SKM-1 (cell line): ENCODE measurements at regions not wholly inside any gene's neighbourhood (a gene's known extent, or its start where the extent isn't known, plus 50 kb on each side); places are given as distances from the start of the nearest gene placed in this dataset.

Experiments
- DNase-seq: peaks from one replicate; lab custom pipeline; 2025; ENCODE audit not compliant: unreplicated experiment; lab: John Stamatoyannopoulos, UW

DNA sequence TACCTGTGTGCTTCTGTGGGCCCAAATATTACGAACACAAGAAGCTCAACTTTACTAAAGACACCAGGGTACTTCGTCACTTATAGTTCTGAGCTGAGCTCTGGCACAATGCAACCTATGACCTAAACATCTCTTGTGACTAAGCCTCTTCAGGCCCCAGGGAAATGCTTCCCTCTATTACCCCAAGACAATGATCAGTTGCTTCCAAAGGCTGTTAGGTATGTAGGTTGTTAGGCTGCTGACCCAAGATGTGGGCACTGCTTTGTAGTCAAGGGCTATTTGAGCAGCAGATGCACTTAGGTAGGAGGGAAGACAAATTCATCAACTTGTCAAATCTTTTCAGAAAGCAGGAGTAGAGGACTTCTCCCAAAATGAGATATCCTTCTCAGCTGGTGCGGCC, 640.1 kb downstream of the EPHA4 start:
- no peak for DNase-seq

DNA sequence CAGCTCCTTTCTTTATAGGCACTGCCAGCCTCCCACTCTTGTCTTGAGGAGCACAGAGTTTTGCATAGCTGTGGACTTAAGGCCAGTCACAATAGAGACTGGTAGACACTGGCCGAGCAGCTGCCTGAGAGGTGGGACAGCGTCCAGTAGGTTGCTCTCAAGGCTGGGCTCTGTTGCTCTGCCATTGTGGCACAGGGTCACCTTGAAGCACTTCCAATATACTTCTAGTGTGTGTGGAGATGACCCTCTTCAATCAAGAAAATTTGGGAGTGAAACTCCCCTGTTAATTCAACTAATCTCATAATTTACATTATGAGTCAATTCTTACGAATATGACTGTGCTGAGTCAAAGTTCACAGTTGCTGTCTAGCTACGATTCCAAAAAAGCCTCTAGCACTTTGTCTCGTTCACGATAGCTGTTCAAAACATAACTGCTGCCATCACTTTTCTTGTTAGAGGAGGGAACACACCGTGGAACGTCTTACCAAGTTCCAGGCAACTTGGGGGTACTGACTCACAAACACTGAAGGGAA, 636.2 kb downstream of the EPHA4 start:
- no peak for DNase-seq

DNA sequence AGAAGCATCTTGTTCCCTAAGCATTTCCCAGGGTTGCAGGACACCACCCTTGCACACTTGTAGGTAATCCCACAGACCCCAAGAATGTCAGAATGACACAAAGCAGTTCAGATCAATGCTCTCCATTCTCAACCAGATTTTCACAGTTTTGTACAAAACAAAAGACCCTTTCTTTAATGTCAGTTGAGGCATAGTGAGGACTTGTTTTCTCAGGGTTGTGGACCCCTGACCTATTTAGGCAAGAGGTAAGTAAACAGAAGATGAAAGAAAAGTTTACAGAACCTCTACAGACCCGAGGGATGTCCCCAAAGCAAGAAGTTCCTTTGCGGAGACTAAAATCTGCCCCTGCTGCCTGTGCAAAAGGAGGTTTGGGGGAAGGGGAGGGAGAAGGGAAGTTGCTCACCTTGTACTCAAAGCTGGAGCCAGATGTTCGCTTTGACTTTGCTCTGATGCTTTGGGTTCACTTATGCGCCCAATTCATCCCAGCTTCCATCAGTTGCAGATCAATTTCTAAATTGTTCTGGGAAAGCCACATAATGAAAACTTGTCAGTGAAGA, 635.4 kb downstream of the EPHA4 start:
- no peak for DNase-seq

DNA sequence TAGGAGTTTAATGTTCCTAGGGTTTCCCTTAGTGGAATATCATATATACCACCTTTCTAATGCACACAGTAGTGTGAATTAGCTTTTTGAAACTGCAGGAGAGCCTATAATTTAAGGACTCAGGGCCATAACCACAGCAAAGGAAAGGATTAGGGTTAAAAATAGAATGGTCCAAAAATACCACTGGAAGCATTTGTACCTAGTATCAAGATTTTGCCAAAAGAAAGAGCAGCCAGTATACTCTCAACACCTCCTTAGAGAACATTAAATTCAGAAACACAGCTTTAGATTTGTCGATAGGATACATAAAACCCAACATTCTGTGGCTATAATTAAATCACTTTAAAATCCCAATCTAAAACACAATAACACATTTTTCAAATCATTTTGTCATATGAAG, 634.9 kb downstream of the EPHA4 start:
- DNase-seq = no peak

DNA sequence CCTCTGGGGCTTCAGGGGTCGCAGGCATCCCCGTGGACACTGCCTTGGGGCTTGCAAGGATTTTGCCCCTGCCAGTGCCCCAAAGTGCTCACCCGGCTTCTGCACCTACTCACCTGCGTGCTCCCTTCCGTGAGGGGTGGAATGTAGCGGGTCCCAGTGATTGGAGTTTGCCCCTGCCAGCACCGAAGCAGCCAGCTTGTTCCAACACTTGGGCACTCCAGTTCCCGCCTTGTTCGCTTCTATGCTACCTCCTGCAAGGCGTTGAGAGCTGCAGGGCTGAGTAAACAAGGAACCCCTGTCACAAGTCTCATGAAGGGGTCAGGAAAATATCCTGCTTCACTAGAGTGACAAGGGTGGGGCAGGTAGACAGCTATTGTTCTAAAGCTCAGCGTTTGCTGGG, 631.5 kb downstream of the EPHA4 start:
- DNase-seq = no peak

DNA sequence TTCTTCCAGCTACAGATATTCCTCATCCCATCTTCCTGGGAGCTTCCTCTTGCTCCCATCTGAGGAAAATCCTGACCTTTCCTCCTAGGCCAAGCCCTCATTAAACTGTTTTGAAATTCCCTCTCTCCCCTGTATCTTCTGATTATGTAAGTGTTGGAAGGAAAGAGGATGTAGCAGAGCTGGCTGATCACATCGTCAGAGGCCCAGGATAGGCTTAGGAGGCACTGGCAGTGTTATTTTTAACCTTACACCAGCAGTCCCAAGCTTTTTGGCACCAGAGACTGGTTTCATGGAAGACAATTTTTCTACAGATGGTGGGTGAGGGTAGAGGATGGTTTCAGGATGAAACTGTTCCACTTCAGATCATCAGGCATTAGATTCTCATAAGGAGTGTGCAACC, 630.4 kb downstream of the EPHA4 start:
- no peak for DNase-seq

DNA sequence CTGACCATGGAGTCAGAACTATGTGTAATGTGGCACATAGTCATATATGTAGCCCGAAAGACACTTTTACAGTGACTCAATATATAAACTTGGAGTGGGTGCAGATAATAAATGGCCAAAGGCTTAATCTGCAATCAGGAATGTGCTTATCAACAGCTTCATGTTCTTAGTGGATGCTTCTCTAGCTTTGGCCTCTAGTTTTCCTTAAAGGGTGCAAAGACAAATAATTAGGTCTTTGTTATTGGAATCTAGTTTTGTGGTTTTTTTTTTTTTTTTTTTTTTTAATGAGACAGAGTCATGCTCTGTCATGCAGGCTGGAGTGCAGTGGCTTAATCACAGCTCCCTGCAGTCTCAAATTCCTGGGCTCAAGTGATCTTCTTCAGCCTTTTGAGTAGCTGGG, 625.6 kb downstream of the EPHA4 start:
- DNase-seq = no peak

DNA sequence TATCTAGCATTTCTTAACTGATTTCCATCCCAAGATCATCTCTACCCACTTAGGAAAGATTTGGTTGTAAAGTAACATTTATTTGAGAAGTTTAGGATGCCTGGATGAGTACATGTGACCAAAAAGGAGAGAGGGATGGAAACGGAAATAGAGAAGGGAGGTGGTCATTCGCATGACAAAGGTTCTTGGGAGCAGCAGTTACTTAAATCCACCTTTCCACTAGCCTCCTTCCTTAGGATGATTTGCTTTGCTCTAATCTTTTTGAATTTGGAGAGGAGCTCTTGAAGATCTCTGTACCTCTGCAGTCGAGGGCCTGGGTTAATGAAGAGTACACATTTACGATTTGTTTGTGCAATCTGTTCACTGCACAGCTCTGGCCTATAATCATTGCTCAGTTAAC, 623.5 kb downstream of the EPHA4 start:
- no peak for DNase-seq

DNA sequence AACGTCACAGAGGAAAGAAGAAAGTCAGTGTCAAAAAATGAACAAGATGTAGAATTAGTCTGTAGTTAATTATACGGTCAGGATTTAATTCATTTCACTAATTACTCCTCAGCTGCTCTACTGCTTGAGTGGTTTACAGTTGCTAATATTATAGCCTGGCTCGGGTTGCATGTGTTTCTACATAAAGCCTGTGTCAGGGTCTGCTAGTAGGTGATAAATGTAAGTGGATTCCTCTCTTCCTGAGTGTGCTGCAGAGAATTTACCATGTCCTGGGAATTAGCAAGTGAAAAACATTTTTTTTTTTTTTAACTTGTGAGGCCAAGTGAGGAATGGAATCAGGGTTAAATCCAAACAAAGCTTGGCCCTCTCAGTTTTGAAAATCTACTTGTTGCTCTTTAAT, 622.6 kb downstream of the EPHA4 start:
- no peak for DNase-seq

DNA sequence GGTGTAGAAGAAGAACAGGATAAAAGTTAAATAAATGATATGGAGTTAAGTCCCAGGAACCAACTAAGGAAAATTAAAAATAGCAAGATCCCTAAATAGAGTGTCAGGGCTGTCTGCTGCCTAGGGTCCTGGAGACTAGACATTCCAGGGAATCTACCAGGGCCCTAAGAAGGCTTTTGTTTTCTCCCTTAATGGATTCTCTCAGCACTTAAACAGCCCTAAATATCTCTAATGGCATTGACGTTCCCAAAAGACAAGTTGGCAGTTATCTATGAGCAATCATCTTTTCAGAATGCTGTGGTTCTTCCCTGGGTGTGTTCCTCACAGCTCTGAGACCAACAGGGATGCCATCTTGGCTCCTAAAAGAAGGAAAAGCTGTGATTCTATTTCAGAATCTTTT, 616.3 kb downstream of the EPHA4 start:
- DNase-seq = no peak

DNA sequence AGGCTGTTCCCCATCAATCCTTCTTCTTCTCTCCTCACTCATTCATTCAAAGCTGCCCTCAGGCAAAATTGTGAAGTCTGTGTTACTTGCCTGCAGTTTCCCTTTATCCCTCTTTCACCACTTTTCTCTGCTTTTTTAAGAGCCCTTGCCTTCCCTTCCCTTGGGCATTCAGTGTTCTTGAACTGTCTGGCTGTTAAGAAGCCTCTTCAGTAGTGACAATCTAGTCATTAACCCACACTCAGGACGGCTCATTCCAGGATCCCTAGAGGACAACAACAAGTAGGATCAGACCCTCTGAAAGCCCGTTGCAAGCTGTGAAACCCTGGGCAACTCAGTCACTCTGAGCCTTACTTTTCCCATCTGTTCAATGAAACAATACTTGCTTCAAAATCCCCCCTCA, 615.7 kb downstream of the EPHA4 start:
- no peak for DNase-seq

DNA sequence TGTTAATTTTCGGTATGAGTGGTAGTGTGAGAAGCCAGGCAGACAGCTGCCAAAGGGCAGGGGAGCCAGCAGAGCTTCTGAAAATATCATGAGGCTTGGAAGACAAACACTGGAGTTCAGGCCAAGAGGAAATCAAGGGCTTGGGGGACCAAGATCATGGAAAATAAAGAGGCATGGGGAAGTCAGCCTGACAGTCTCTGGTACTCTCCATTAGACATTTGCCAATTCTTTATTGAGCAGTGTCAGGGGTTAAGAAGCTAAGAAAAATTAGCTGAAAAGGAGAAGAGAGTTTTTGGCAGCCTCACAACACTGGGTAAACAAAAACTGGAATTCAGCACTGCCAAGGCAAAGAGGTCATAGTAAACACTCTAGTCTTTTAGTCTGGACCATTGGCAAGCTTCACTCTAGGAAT, 612.7 kb downstream of the EPHA4 start:
- no peak for DNase-seq

DNA sequence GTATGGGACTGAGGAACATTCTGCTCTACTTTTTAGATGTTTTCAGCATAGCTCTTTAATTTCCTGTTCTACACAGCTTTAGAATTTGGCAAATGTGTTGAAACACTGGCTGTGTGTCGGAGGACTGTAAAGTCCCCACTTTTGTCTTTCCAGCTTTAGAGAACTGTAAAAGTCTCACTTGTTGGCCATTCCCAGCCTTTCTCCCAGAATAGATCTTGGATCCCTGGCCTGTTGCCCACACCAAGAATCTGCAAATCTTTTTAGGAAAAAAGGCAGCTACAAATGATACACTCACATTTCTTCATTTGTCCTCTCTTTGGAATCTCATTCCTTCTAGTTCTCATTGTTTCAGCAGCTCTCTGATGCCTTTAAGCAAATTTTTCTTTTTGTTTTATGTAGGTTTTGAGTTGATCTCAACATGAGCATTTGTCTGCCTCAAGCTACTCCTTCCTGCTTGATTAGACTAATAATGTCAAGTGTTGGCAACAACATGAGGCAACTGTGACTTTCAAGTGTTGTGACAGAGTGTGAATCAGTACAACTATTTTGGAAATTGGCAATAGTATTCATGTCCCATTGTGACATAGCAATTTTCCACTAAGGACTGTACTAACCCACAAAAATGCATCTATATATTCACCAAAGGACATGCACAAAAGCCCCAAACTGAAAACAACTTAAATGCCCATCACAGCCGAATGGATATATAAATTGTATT, 610.8 kb downstream of the EPHA4 start:
- no peak for DNase-seq

DNA sequence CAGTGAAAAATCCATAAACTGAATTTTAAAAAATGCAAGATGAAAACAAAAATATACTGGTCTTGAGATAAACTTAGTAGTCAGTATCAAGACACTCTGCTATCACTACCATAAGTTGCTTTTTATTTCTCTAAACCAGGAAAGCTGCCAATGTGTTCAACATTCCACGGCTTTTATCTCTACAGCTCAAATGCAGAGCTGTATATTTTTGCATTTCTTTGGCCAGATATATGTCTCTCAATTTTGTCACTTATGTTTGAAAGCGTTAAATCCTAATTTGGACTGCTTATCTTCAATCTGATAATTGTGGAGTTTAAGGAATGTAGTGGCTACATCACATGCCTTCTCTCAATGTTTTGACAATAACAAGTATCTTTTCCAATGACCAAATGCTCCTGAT, 609.5 kb downstream of the EPHA4 start:
- DNase-seq = no peak

DNA sequence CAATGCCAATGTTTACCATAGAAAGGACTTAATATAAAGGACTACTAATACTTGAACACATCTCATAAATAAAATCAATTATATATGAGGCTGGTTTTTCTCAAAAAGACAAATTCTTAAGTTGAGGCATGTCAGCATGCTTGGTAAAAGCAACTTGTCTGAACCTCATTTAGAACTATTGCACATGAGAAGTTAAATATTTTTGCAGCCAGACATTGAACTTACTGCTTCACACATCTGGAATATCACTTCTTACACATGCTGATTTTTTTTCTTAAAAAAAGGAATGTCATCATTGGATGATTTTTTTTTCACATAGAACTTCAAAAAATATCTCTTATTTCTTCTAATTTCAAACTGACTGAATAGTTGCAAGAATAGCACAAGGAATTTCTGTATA, 609.0 kb downstream of the EPHA4 start:
- no peak for DNase-seq

DNA sequence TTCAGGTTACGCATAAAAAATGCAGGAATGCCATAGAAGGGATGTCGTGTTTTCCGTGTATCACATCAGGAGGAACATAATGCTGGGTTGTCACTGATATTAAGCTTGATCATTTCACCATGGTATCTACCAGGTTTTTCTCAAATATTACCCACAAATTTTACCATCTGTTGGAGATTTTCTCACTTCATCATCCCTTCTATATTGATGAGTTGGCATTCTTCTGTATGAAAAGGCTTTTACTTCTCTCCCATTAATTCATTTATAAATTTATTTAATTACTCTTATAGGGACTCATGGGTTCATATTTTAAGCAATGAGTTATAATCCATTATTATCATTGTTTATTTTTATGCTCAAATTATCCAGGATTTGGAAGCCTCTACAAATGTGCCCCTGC, 608.2 kb downstream of the EPHA4 start:
- no peak for DNase-seq

DNA sequence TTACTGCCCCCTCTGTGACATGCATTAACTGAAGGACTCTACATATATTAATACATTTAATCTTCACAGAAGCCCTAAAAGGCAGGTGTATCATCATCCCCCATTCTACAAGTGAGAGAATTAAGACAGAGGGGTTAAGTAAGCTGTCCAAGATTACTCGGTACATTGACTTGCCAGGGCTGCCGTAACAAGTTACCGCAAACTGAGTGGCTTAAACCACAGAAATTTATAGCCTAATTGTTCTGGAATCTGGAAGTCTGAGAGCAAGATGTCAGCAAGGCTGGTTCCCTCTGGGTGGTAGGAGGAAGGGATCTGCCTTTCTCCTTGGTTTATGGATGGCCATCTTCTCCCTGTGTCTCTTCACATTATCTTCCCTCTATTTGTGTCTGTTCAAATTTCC, 605.5 kb downstream of the EPHA4 start:
- DNase-seq = no peak

DNA sequence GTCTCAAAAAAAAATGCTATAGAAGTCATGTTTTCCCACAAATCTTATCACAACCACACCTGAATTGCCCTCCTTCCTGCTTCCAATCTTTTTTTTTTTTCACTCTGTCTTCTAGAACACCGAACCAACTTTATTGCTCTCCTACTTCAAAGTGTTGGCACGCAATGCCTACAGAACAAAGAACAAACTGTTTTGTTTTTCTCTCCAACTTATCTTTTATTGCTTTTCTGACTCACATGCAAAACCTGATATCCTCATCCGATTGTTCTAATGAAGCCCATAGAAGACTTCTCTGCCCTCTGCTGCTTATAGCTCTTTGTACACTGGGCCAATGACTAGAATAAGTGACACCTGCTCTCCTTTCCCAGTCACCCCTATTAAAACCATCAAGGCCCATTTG, 602.8 kb downstream of the EPHA4 start:
- DNase-seq = no peak

DNA sequence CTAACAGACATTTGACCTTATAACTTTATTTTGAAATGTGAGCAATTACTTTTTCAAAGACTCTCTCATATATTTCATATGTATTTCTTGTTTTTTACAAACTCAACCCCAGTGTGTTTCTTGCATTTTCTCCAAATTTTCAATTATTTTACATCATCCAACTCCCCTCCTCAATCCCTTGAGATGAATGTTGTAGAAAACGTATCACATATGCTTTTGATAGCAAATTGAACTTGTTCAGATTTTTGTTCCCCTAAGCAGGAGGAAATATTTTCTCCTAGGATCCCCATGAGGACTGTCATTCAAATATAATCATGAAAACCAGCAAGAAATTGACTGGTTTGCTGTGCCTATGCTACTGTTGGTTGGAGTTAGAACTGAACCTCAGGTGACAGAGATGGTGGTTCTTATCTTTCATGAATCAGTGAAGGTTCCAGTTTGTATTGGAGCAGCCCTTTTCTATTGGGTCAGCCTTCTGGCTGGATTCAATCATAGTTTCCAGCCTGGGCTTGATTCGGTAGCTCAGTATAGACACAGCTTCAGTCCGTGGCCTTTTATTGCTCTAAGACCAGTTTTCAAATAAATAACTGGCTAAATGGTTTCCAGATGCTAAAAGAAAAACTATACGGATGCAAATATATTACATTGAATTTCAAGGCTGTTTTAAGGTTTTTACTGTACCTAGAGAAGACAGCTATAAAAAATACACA, 591.0 kb downstream of the EPHA4 start:
- no peak for DNase-seq

DNA sequence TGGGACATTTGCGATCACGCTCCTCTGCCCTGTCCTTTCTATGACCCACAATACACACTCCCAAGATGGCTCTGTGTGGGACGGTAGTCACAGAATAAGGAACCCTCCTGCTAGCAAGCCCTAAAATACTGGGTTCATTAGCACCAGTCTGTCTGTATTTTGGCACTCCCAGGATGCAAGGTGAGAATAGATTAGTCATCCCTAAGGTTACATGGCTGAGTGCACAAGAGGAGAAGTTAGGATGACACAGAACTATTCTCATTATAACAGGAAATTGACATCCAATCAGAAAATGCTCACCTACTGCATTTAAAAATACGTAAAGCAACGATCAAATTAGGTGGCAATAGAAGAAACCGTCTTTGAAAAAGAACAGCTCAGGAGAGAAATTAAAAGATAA, 590.2 kb downstream of the EPHA4 start:
- DNase-seq = no peak

DNA sequence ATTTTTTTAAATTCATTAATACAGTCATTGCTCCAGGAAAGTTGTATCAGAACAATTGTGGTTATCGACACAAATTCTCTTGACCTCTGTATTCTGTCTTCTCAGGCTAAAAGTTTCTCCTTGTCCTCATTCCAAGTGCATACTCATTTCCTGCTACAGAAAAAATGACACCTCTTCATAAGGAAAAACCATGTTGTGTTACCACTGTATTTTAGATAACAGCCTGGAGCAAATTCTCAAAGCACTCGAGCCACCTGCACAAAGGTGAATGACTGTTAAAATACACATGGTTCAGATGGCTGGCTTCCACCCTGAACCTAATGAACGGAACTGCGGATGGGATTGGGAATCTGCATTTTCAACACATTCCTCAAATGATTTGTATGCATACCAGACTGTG, 586.5 kb downstream of the EPHA4 start:
- no peak for DNase-seq

DNA sequence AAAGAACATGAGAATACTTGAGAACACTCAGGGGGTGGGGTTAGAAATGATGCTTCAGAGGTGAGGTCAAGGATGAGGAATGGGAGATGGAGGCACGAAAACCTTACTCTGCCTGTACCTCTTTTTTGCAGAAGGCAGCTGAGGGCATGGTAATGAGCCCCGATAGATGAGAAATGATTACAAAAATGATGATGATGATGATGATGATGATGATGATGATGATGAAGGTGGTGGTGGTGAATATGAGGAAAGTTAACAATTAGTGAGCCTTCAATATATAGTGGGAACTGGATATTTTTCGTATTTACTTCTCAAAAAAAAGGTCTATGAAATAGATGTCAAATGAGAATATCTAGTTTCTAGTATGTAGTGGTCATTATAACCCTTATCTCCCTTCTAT, 584.3 kb downstream of the EPHA4 start:
- DNase-seq = no peak
